ENCODE measurements at regions not wholly inside any gene's neighbourhood (a gene's known extent, or its start where the extent isn't known, plus 50 kb on each side); places are given as distances from the start of the nearest gene placed in this dataset.

GRCh38 chr11:42255906-42256305 lies 796.5 kb upstream of the LRRC4C start:
- Histone ChIP-seq H3K27me3 (ENCODE audit: control insufficient read depth in 3 of 3, insufficient read depth in 3 of 3, low read length in 3 of 3) (no peaks in the 10 kb centered on the region), H3K27ac (ENCODE audit: low read depth in 1 of 3, low read length in 2 of 3) (no peak overlapping the region), H3K36me3 (ENCODE audit: control insufficient read depth in 3 of 3, insufficient read depth in 2 of 3, low read depth in 1 of 3, low read length in 3 of 3) (no peaks in the 10 kb centered on the region), H3K4me1 (ENCODE audit: control insufficient read depth in 3 of 3, insufficient read depth in 2 of 3, low read depth in 1 of 3, low read length in 2 of 3) (no peaks in the 10 kb centered on the region), H3K4me3 (ENCODE audit: low read depth in 1 of 3, low read length in 3 of 3) (no peak overlapping the region), H3K9me3 (ENCODE audit: control insufficient read depth in 2 of 2, insufficient read depth in 1 of 2, low read depth in 1 of 2, low read length in 1 of 2) (peaks cover 0 to 4% of the 10 kb centered on the region in 2 donors)
- no peak for DNase-seq
- 58 to 76% (median 69%) methylated on average over 1 of the region's 1 CpG for WGBS, 3 donors
- no peak for FAIRE-seq

DNA sequence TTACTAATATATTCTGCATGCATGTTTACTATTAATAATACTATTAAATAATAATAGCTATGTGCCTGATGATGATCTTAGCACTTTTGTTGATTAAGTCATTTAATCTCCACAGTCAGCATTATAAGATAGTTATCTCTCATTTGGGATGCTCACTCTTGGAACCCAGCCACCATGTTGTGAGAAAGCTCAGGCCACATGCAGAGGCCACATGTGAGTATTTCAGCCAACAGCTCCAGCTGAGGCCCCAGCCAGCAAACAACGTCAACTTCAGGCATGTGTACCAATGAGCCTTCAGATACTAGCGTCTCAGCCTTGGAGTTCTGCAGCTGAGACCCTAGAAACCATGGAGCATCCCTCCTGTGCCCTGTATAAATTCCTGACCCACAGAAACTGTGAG lies 798.1 kb upstream of the LRRC4C start:
- Histone ChIP-seq H3K27ac (ENCODE audit: low read depth in 1 of 3, low read length in 2 of 3) (no peak overlapping the region), H3K4me1 (ENCODE audit: control insufficient read depth in 3 of 3, insufficient read depth in 2 of 3, low read depth in 1 of 3, low read length in 2 of 3) (no peaks in the 10 kb centered on the region), H3K9me3 (ENCODE audit: control insufficient read depth in 2 of 2, insufficient read depth in 1 of 2, low read depth in 1 of 2, low read length in 1 of 2) (peaks cover 0 to 4% of the 10 kb centered on the region in 2 donors), H3K36me3 (ENCODE audit: control insufficient read depth in 3 of 3, insufficient read depth in 2 of 3, low read depth in 1 of 3, low read length in 3 of 3) (no peaks in the 10 kb centered on the region), H3K27me3 (ENCODE audit: control insufficient read depth in 3 of 3, insufficient read depth in 3 of 3, low read length in 3 of 3) (no peaks in the 10 kb centered on the region), H3K4me3 (ENCODE audit: low read depth in 1 of 3, low read length in 3 of 3) (no peak overlapping the region)
- DNase-seq (no peak), FAIRE-seq (no peak)
- WGBS, 3 donors = 35 to 44% (median 35%) methylated on average over 2 of the region's 2 CpGs

DNA sequence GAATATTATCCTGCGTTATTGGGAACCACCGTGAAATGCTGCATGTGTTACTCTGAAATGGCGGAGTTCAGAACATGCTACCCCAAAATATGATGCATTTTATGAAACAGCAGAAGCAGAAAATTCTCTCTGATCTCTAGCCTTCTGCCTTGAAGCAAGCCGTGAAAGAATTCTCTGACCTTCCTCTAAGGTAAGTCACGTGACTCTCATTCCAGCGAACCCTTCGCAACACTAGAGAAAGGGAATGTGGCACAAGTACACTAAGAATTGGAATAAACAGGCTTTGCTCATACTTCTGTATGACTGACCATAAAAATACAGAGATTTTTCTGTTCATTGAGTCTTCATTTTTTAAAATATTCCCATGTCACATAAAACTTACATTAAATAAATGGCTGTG lies 805.6 kb upstream of the LRRC4C start:
- Histone ChIP-seq H3K9me3 (ENCODE audit: control insufficient read depth in 2 of 2, insufficient read depth in 1 of 2, low read depth in 1 of 2, low read length in 1 of 2) (no peaks in the 10 kb centered on the region), H3K27ac (ENCODE audit: low read depth in 1 of 3, low read length in 2 of 3) (no peak overlapping the region), H3K4me1 (ENCODE audit: control insufficient read depth in 3 of 3, insufficient read depth in 2 of 3, low read depth in 1 of 3, low read length in 2 of 3) (no peaks in the 10 kb centered on the region), H3K27me3 (ENCODE audit: control insufficient read depth in 3 of 3, insufficient read depth in 3 of 3, low read length in 3 of 3) (no peaks in the 10 kb centered on the region), H3K36me3 (ENCODE audit: control insufficient read depth in 3 of 3, insufficient read depth in 2 of 3, low read depth in 1 of 3, low read length in 3 of 3) (no peaks in the 10 kb centered on the region), H3K4me3 (ENCODE audit: low read depth in 1 of 3, low read length in 3 of 3) (no peak overlapping the region)
- WGBS, 3 donors = 90 to 92% (median 90%) methylated on average over 7 of the region's 7 CpGs
- FAIRE-seq (no peak), DNase-seq (peak in 1 of 2 donors; percentile 32)

DNA sequence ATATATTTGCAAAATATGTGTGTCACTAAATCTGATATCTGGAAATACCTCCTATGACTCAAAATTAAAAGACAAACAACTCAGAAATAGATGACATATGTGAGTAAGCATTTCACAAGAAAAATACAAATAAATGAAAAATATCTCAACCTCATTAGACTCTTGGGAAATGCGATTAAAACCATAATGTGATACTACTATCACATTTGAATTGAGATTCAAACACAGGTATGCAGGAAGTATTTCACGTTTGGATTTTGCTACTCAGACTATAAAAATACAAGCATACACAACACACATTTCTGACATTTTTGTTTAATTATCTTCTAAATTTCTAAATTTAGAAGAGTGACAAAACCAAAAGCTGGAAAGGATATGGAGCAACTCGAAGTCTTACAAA lies 811.9 kb upstream of the LRRC4C start:
- Histone ChIP-seq H3K4me1 (ENCODE audit: control insufficient read depth in 3 of 3, insufficient read depth in 2 of 3, low read depth in 1 of 3, low read length in 2 of 3) (no peaks in the 10 kb centered on the region), H3K27me3 (ENCODE audit: control insufficient read depth in 3 of 3, insufficient read depth in 3 of 3, low read length in 3 of 3) (no peaks in the 10 kb centered on the region), H3K9me3 (ENCODE audit: control insufficient read depth in 2 of 2, insufficient read depth in 1 of 2, low read depth in 1 of 2, low read length in 1 of 2) (peaks cover 0 to 8% of the 10 kb centered on the region in 2 donors), H3K27ac (ENCODE audit: low read depth in 1 of 3, low read length in 2 of 3) (no peak overlapping the region), H3K36me3 (ENCODE audit: control insufficient read depth in 3 of 3, insufficient read depth in 2 of 3, low read depth in 1 of 3, low read length in 3 of 3) (no peaks in the 10 kb centered on the region), H3K4me3 (ENCODE audit: low read depth in 1 of 3, low read length in 3 of 3) (no peak overlapping the region)
- FAIRE-seq (no peak), DNase-seq (no peak)
- 71 to 76% (median 72%) methylated on average over 3 of the region's 3 CpGs for WGBS, 3 donors

DNA sequence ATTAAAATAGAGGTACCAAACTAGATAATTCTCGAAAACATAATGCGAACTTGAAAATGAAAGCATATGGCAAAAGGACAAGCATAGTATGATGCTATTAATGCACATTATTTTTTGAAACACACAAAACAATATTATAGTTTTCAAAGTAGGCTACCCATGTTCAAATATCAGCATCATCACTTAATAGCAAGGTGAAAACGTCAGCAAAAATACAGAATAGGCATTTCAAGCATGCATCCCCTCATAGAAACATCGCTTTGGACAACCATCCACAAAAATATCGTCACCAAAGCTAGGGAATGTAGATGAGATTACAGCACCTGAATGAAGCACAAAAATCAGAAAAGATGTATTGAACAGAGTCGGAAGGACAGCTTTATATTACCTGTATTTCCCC lies 814.5 kb upstream of the LRRC4C start:
- no peaks in the 10 kb centered on the region for H3K4me1 ChIP-seq (ENCODE audit: control insufficient read depth in 3 of 3, insufficient read depth in 2 of 3, low read depth in 1 of 3, low read length in 2 of 3)
- WGBS, 3 donors = 89 to 93% (median 89%) methylated on average over 6 of the region's 6 CpGs
- H3K4me3 ChIP-seq (ENCODE audit: low read depth in 1 of 3, low read length in 3 of 3) = no peak overlapping the region
- FAIRE-seq (no peak), DNase-seq (no peak)
- H3K36me3 ChIP-seq (ENCODE audit: control insufficient read depth in 3 of 3, insufficient read depth in 2 of 3, low read depth in 1 of 3, low read length in 3 of 3) = no peaks in the 10 kb centered on the region
- no peaks in the 10 kb centered on the region for H3K27me3 ChIP-seq (ENCODE audit: control insufficient read depth in 3 of 3, insufficient read depth in 3 of 3, low read length in 3 of 3)
- H3K27ac ChIP-seq (ENCODE audit: low read depth in 1 of 3, low read length in 2 of 3) = no peak overlapping the region
- peaks cover 0 to 15% of the 10 kb centered on the region in 2 donors for H3K9me3 ChIP-seq (ENCODE audit: control insufficient read depth in 2 of 2, insufficient read depth in 1 of 2, low read depth in 1 of 2, low read length in 1 of 2)

- Histone ChIP-seq H3K4me3 (ENCODE audit: low read depth in 1 of 3, low read length in 3 of 3) (no peak overlapping the region), H3K27me3 (ENCODE audit: control insufficient read depth in 3 of 3, insufficient read depth in 3 of 3, low read length in 3 of 3) (no peaks in the 10 kb centered on the region), H3K9me3 (ENCODE audit: control insufficient read depth in 2 of 2, insufficient read depth in 1 of 2, low read depth in 1 of 2, low read length in 1 of 2) (no peaks in the 10 kb centered on the region), H3K36me3 (ENCODE audit: control insufficient read depth in 3 of 3, insufficient read depth in 2 of 3, low read depth in 1 of 3, low read length in 3 of 3) (no peaks in the 10 kb centered on the region), H3K27ac (ENCODE audit: low read depth in 1 of 3, low read length in 2 of 3) (no peak overlapping the region), H3K4me1 (ENCODE audit: control insufficient read depth in 3 of 3, insufficient read depth in 2 of 3, low read depth in 1 of 3, low read length in 2 of 3) (no peaks in the 10 kb centered on the region)
- DNase-seq (no peak), FAIRE-seq (peak; percentile 19)
- WGBS, 3 donors = 77 to 88% (median 83%) methylated on average over 1 of the region's 1 CpG
These were observed 837.5 kb upstream of the LRRC4C start for GRCh38 chr11:42296910-42297309.

GRCh38 chr11:42299780-42300179 lies 840.3 kb upstream of the LRRC4C start:
- no peaks in the 10 kb centered on the region for H3K9me3 ChIP-seq (ENCODE audit: control insufficient read depth in 2 of 2, insufficient read depth in 1 of 2, low read depth in 1 of 2, low read length in 1 of 2)
- H3K4me1 ChIP-seq (ENCODE audit: control insufficient read depth in 3 of 3, insufficient read depth in 2 of 3, low read depth in 1 of 3, low read length in 2 of 3) = no peaks in the 10 kb centered on the region
- no peaks in the 10 kb centered on the region for H3K27me3 ChIP-seq (ENCODE audit: control insufficient read depth in 3 of 3, insufficient read depth in 3 of 3, low read length in 3 of 3)
- no peak overlapping the region for H3K4me3 ChIP-seq (ENCODE audit: low read depth in 1 of 3, low read length in 3 of 3)
- WGBS, 3 donors = 83 to 94% (median 85%) methylated on average over 1 of the region's 1 CpG
- H3K36me3 ChIP-seq (ENCODE audit: control insufficient read depth in 3 of 3, insufficient read depth in 2 of 3, low read depth in 1 of 3, low read length in 3 of 3) = no peaks in the 10 kb centered on the region
- FAIRE-seq (no peak), DNase-seq (no peak)
- no peak overlapping the region for H3K27ac ChIP-seq (ENCODE audit: low read depth in 1 of 3, low read length in 2 of 3)

- H3K27me3 ChIP-seq (ENCODE audit: control insufficient read depth in 3 of 3, insufficient read depth in 3 of 3, low read length in 3 of 3) = no peaks in the 10 kb centered on the region
- FAIRE-seq (no peak), DNase-seq (no peak)
- WGBS, 3 donors = 76 to 87% (median 80%) methylated on average over 2 of the region's 2 CpGs
- no peak overlapping the region for H3K27ac ChIP-seq (ENCODE audit: low read depth in 1 of 3, low read length in 2 of 3)
- H3K4me1 ChIP-seq (ENCODE audit: control insufficient read depth in 3 of 3, insufficient read depth in 2 of 3, low read depth in 1 of 3, low read length in 2 of 3) = no peaks in the 10 kb centered on the region
- H3K36me3 ChIP-seq (ENCODE audit: control insufficient read depth in 3 of 3, insufficient read depth in 2 of 3, low read depth in 1 of 3, low read length in 3 of 3) = no peaks in the 10 kb centered on the region
- no peaks in the 10 kb centered on the region for H3K9me3 ChIP-seq (ENCODE audit: control insufficient read depth in 2 of 2, insufficient read depth in 1 of 2, low read depth in 1 of 2, low read length in 1 of 2)
- no peak overlapping the region for H3K4me3 ChIP-seq (ENCODE audit: low read depth in 1 of 3, low read length in 3 of 3)
These were observed 842.3 kb upstream of the LRRC4C start for GRCh38 chr11:42301777-42302176.

DNA sequence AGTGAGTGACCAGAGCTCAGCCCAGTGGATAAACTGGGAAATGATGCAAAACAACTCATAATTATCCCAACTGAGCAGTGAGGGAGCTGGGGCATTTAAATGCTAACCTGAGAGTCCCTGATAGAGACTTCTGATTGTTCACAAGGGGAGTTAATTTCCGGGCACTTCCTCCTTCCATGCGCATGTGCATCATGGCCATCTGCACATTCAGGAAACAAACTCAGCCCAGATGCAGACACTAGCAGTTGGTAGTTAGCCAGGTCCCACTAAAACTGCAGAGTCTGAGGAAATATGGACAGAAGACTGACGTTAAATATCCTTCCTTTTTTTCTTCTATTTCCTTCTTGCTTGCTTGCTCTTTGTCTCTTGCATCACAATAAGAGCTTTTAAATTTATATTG lies 852.1 kb upstream of the LRRC4C start:
- WGBS, 3 donors = 58 to 75% (median 73%) methylated on average over 3 of the region's 3 CpGs
- Histone ChIP-seq H3K27ac (ENCODE audit: low read depth in 1 of 3, low read length in 2 of 3) (no peak overlapping the region), H3K36me3 (ENCODE audit: control insufficient read depth in 3 of 3, insufficient read depth in 2 of 3, low read depth in 1 of 3, low read length in 3 of 3) (no peaks in the 10 kb centered on the region), H3K9me3 (ENCODE audit: control insufficient read depth in 2 of 2, insufficient read depth in 1 of 2, low read depth in 1 of 2, low read length in 1 of 2) (no peaks in the 10 kb centered on the region), H3K4me3 (ENCODE audit: low read depth in 1 of 3, low read length in 3 of 3) (no peak overlapping the region), H3K27me3 (ENCODE audit: control insufficient read depth in 3 of 3, insufficient read depth in 3 of 3, low read length in 3 of 3) (no peaks in the 10 kb centered on the region), H3K4me1 (ENCODE audit: control insufficient read depth in 3 of 3, insufficient read depth in 2 of 3, low read depth in 1 of 3, low read length in 2 of 3) (no peaks in the 10 kb centered on the region)
- no peak for DNase-seq
- FAIRE-seq = no peak
